ENCODE measurements at regions not wholly inside any gene's neighbourhood (a gene's known extent, or its start where the extent isn't known, plus 50 kb on each side); places are given as distances from the start of the nearest gene placed in this dataset.

- no peak for DNase-seq (ENCODE audit: low spot score)
Observed at GRCh38 chr9:23309800-23310199, 516.2 kb downstream of the ELAVL2 start.

GRCh38 chr9:23314247-23314646, 511.8 kb downstream of the ELAVL2 start:
- no peak for DNase-seq (ENCODE audit: low spot score)

- no peak for DNase-seq (ENCODE audit: low spot score)
Observed at GRCh38 chr9:23319092-23319491, 506.9 kb downstream of the ELAVL2 start.

GRCh38 chr9:23321049-23321448, 505.0 kb downstream of the ELAVL2 start:
- no peak for DNase-seq (ENCODE audit: low spot score)

- DNase-seq (ENCODE audit: low spot score), result no peak
Observed at GRCh38 chr9:23322392-23322791, 503.6 kb downstream of the ELAVL2 start.

GRCh38 chr9:23324511-23324910, 501.5 kb downstream of the ELAVL2 start:
- no peak for DNase-seq (ENCODE audit: low spot score)

- DNase-seq (ENCODE audit: low spot score), result no peak
Observed at GRCh38 chr9:23326597-23326996, 499.4 kb downstream of the ELAVL2 start.

GRCh38 chr9:23341346-23341745, 484.7 kb downstream of the ELAVL2 start:
- DNase-seq (ENCODE audit: low spot score), result no peak

GRCh38 chr9:23342291-23342690, 483.7 kb downstream of the ELAVL2 start:
- no peak for DNase-seq (ENCODE audit: low spot score)

- DNase-seq (ENCODE audit: low spot score), result no peak
Observed at GRCh38 chr9:23343226-23343625, 482.8 kb downstream of the ELAVL2 start.

- DNase-seq (ENCODE audit: low spot score), result no peak
Observed at GRCh38 chr9:23361096-23361495, 464.9 kb downstream of the ELAVL2 start.

- DNase-seq (ENCODE audit: low spot score), result no peak
Observed at GRCh38 chr9:23372703-23373102, 453.3 kb downstream of the ELAVL2 start.

- no peak for DNase-seq (ENCODE audit: low spot score)
Observed at GRCh38 chr9:23375511-23375910, 450.5 kb downstream of the ELAVL2 start.

- no peak for DNase-seq (ENCODE audit: low spot score)
Observed at GRCh38 chr9:23379842-23380241, 446.2 kb downstream of the ELAVL2 start.

GRCh38 chr9:23380821-23381220, 445.2 kb downstream of the ELAVL2 start:
- DNase-seq (ENCODE audit: low spot score), result no peak

- DNase-seq (ENCODE audit: low spot score), result no peak
Observed at GRCh38 chr9:23382418-23382817, 443.6 kb downstream of the ELAVL2 start.

GRCh38 chr9:23394189-23394588, 431.9 kb downstream of the ELAVL2 start:
- no peak for DNase-seq (ENCODE audit: low spot score)

- DNase-seq (ENCODE audit: low spot score), result no peak
Observed at GRCh38 chr9:23408874-23409273, 417.2 kb downstream of the ELAVL2 start.

- no peak for DNase-seq (ENCODE audit: low spot score)
Observed at GRCh38 chr9:23412046-23412445, 414.0 kb downstream of the ELAVL2 start.

GRCh38 chr9:23412458-23412857, 413.6 kb downstream of the ELAVL2 start:
- DNase-seq (ENCODE audit: low spot score), result no peak

GRCh38 chr9:23413541-23413940, 412.5 kb downstream of the ELAVL2 start:
- DNase-seq (ENCODE audit: low spot score), result no peak

GRCh38 chr9:23423999-23424398, 402.0 kb downstream of the ELAVL2 start:
- DNase-seq (ENCODE audit: low spot score), result no peak

- DNase-seq (ENCODE audit: low spot score), result no peak
Observed at GRCh38 chr9:23426144-23426543, 399.9 kb downstream of the ELAVL2 start.

GRCh38 chr9:23431459-23431858, 394.6 kb downstream of the ELAVL2 start:
- no peak for DNase-seq (ENCODE audit: low spot score)

GRCh38 chr9:23434654-23435053, 391.4 kb downstream of the ELAVL2 start:
- no peak for DNase-seq (ENCODE audit: low spot score)
